IMR-90 (cell line): ENCODE measurements at regions not wholly inside any gene's neighbourhood (a gene's known extent, or its start where the extent isn't known, plus 50 kb on each side); places are given as distances from the start of the nearest gene placed in this dataset.

Experiments
- ATAC-seq: fragments of 200-7000 bp; cut with Tn5 transposase; 2 replicates; pipeline ENCODE4 v1.9.1; 2020; ENCODE audit warnings: low read depth, mild to moderate bottlenecking, moderate library complexity
- BruUV-seq: library from RNA; stranded (reverse); fragments of 400-500 nt; replicated peaks from 2 replicates; lab custom pipeline; 2021; lab: Mats Ljungman, UMichigan
- CTCF ChIA-PET: fragments of 300-600 bp; formaldehyde crosslinking; extraction: SDS; loops from one replicate; lab custom pipeline; 2021; ENCODE audit warnings: antibody characterized with exemption; lab: Yijun Ruan, JAX
- POLR2A ChIA-PET: fragments of 300-600 bp; sonication (Branson Sonifier 250); formaldehyde crosslinking; loops from one replicate; lab custom pipeline; 2022; ENCODE audit warnings: antibody characterized with exemption; ENCODE audit not compliant: unreplicated experiment; lab: Charles Lee
- DNase-seq: peaks from one replicate; pipeline ENCODE4 v3.0.0; 2013
- H2AFZ ChIP-seq: replicated peaks from 2 replicates; pipeline ENCODE3; 2013; ENCODE audit warnings: low read length, mild to moderate bottlenecking; ENCODE audit not compliant: poor library complexity
- H2AK5ac ChIP-seq: 2 replicates; pipeline ENCODE4 v1.6.1; 2013; ENCODE audit warnings: low read depth, low read length, inconsistent platforms
- H2AK9ac ChIP-seq: replicated peaks from 2 replicates; pipeline ENCODE3; 2013; ENCODE audit warnings: mild to moderate bottlenecking, low read depth, low read length, moderate library complexity; ENCODE audit not compliant: poor library complexity
- H2BK120ac ChIP-seq: 2 replicates; pipeline ENCODE4 v1.6.1; 2013; ENCODE audit warnings: low read depth, low read length, inconsistent platforms
- H2BK15ac ChIP-seq: 3 replicates; pipeline ENCODE4 v1.6.1; 2013; ENCODE audit warnings: low read depth, low read length, inconsistent platforms
- H2BK20ac ChIP-seq: 2 replicates; pipeline ENCODE4 v1.6.1; 2013; ENCODE audit warnings: low read depth, mild to moderate bottlenecking, inconsistent platforms, low read length, moderate library complexity
- H2BK5ac ChIP-seq: 2 replicates; pipeline ENCODE4 v1.6.1; 2013; ENCODE audit warnings: mild to moderate bottlenecking, low read depth, low read length, inconsistent platforms; ENCODE audit not compliant: poor library complexity, severe bottlenecking
- H3K14ac ChIP-seq: replicated peaks from 2 replicates; pipeline ENCODE4 v1.6.1; 2013; ENCODE audit warnings: low read depth, low read length, inconsistent platforms
- H3K18ac ChIP-seq: 2 replicates; pipeline ENCODE4 v1.6.1; 2013; ENCODE audit warnings: low read depth, low read length, control low read depth
- H3K23ac ChIP-seq: 2 replicates; pipeline ENCODE4 v1.6.1; 2013; ENCODE audit warnings: low read depth, low read length, inconsistent platforms
- H3K27ac ChIP-seq: 2 replicates; pipeline ENCODE4 v1.5.1; 2013; ENCODE audit warnings: mild to moderate bottlenecking, control low read depth, low read length; ENCODE audit not compliant: insufficient read depth
- H3K27me3 ChIP-seq: 2 replicates; pipeline ENCODE4 v1.6.1; 2013; ENCODE audit warnings: low read length; ENCODE audit not compliant: control insufficient read depth, insufficient read depth
- H3K36me3 ChIP-seq: 2 replicates; pipeline ENCODE4 v1.6.1; 2013; ENCODE audit warnings: low read length, mixed read lengths; ENCODE audit not compliant: control insufficient read depth, insufficient read depth
- H3K4ac ChIP-seq: 2 replicates; pipeline ENCODE4 v1.6.1; 2013; ENCODE audit warnings: low read depth, low read length, inconsistent platforms
- H3K4me1 ChIP-seq: 2 replicates; pipeline ENCODE4 v1.6.1; 2013; ENCODE audit warnings: low read length, mixed read lengths; ENCODE audit not compliant: control insufficient read depth, insufficient read depth
- H3K4me2 ChIP-seq: 2 replicates; pipeline ENCODE4 v1.6.1; 2013; ENCODE audit warnings: low read depth, mild to moderate bottlenecking, control low read depth, low read length, moderate library complexity
- H3K4me3 ChIP-seq: 2 replicates; pipeline ENCODE4 v1.5.1; 2013; ENCODE audit warnings: low read depth, mild to moderate bottlenecking, control low read depth, low read length, moderate library complexity; ENCODE audit not compliant: insufficient read depth
- H3K56ac ChIP-seq: 2 replicates; pipeline ENCODE4 v1.6.1; 2013; ENCODE audit warnings: low read length, inconsistent platforms; ENCODE audit not compliant: insufficient read depth; ENCODE audit errors: extremely low read depth
- H3K79me1 ChIP-seq, 2 experiments: 2 replicates each; pipeline ENCODE4 v1.6.1; 2013; ENCODE audit warnings: low read length in 2 of 2, inconsistent platforms in 1 of 2, low read depth in 1 of 2
- H3K9ac ChIP-seq: 2 replicates; pipeline ENCODE4 v1.6.1; 2013; ENCODE audit warnings: low read depth, low read length, control low read depth
- H3K9me1 ChIP-seq: 2 replicates; pipeline ENCODE4 v1.6.1; 2013; ENCODE audit warnings: low read length, inconsistent platforms; ENCODE audit not compliant: insufficient read depth
- H3K9me3 ChIP-seq: 2 replicates; pipeline ENCODE4 v1.6.1; 2013; ENCODE audit warnings: low read length; ENCODE audit not compliant: control insufficient read depth, insufficient read depth
- H4K20me1 ChIP-seq: 2 replicates; pipeline ENCODE4 v1.6.1; 2013; ENCODE audit warnings: low read length, inconsistent platforms; ENCODE audit not compliant: insufficient read depth
- H4K5ac ChIP-seq: 2 replicates; pipeline ENCODE4 v1.6.1; 2013; ENCODE audit warnings: mild to moderate bottlenecking, low read depth, low read length, control low read depth
- H4K8ac ChIP-seq, 2 experiments: 2 replicates each; pipeline ENCODE4 v1.6.1; 2013; ENCODE audit warnings: low read depth in 2 of 2, low read length in 2 of 2, control low read depth in 1 of 2, inconsistent platforms in 1 of 2
- H4K91ac ChIP-seq: 2 replicates; pipeline ENCODE4 v1.6.1; 2013; ENCODE audit warnings: low read depth, low read length, inconsistent platforms; ENCODE audit not compliant: insufficient read depth
- BHLHE40 ChIP-seq: fragments of 150-350 bp; IDR thresholded peaks from 2 replicates; pipeline ENCODE4 v1.6.1; 2016; ENCODE audit warnings: mild to moderate bottlenecking, low read depth, low read length
- CHD1 ChIP-seq: IDR thresholded peaks from 2 replicates; pipeline ENCODE4 v1.6.1; 2012; ENCODE audit warnings: low read depth, low read length, improper control_type of control experiment
- CTCF ChIP-seq: conservative IDR thresholded peaks from 2 replicates; pipeline ENCODE4 v1.5.1; 2012; ENCODE audit warnings: mild to moderate bottlenecking, low read depth, low read length, improper control_type of control experiment
- ELK1 ChIP-seq: fragments of 150-350 bp; IDR thresholded peaks from 2 replicates; pipeline ENCODE4 v1.6.1; 2016; ENCODE audit warnings: low read depth, mild to moderate bottlenecking, low read length, moderate library complexity, borderline replicate concordance
- FOS ChIP-seq: fragments of 150-350 bp; IDR thresholded peaks from 2 replicates; pipeline ENCODE4 v1.6.1; 2016; ENCODE audit warnings: low read depth, low read length
- MAZ ChIP-seq: IDR thresholded peaks from 2 replicates; pipeline ENCODE4 v1.6.1; 2012; ENCODE audit warnings: low read depth, mild to moderate bottlenecking, low read length, improper control_type of control experiment, moderate library complexity, borderline replicate concordance
- MXI1 ChIP-seq: IDR thresholded peaks from 2 replicates; pipeline ENCODE4 v1.6.1; 2012; ENCODE audit warnings: low read depth, mild to moderate bottlenecking, low read length, moderate library complexity, borderline replicate concordance
- POLR2A ChIP-seq: IDR thresholded peaks from 2 replicates; pipeline ENCODE4 v1.6.1; 2012; ENCODE audit warnings: mild to moderate bottlenecking, low read depth, low read length
- RAD21 ChIP-seq: IDR thresholded peaks from 2 replicates; pipeline ENCODE4 v1.6.1; 2012; ENCODE audit warnings: low read length, improper control_type of control experiment
- RCOR1 ChIP-seq: IDR thresholded peaks from 2 replicates; pipeline ENCODE4 v1.6.1; 2012; ENCODE audit warnings: mild to moderate bottlenecking, low read length, improper control_type of control experiment; ENCODE audit not compliant: insufficient replicate concordance
- SMC3 ChIP-seq: fragments of 150-350 bp; IDR thresholded peaks from 2 replicates; pipeline ENCODE4 v1.6.1; 2016; ENCODE audit warnings: low read depth, mild to moderate bottlenecking, antibody characterized with exemption, low read length, moderate library complexity
- dilution Hi-C: fragments of 300-500 bp; cut with HindIII; formaldehyde crosslinking; loops from one replicate; pipeline ENCODE4 v1.14.3; 2018; ENCODE audit warnings: low sequenced_read_pairs; ENCODE audit not compliant: unreplicated experiment
- in situ Hi-C: fragments of 300-500 bp; cut with MboI; formaldehyde crosslinking; loops from 3 replicates; pipeline ENCODE4 v1.14.3; 2019; ENCODE audit warnings: low sequenced_read_pairs, inconsistent platforms, mixed read lengths
- intact Hi-C: fragments of 100-400 bp; cut with micrococcal nuclease; formaldehyde crosslinking; loops from 2 replicates; pipeline ENCODE4 v1.10.0; 2022
- TF ChIP-seq, protein P1 (sequence below): fragments of 150-350 bp; IDR thresholded peaks from 2 replicates; pipeline ENCODE4 v1.6.1; 2017; ENCODE audit warnings: mild to moderate bottlenecking, antibody characterized with exemption, low read length, low read depth

- no peak for TF ChIP-seq CHD1
Observed at GRCh38 chr2:204437815-204438756, 107.2 kb upstream of the PARD3B start (continued).

DNA sequence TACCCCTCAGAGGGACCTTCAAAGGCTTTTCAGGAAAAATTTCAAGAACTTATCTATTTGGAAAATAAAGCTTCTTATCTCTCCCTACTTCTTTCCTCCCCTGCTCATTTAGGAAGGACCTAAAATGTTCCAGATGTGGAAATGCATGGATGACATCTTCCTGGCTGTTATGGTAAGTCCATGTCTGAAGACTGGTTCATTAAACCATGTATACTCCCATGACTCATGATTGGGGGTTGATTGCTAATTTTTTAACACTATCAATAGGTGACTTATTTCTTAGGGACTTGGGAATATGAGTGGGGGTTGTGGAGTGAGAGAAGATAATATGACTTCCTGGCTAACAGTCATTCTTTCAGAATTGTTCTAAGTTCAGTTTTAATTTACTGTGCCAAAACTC is 104.0 kb upstream of the PARD3B start:
- H2BK120ac ChIP-seq = no peak overlapping the region
- H4K20me1 ChIP-seq = no peaks in the 10 kb centered on the region
- ChIA-PET CTCF (no interaction called here), POLR2A (no interaction called here)
- no peak overlapping the region for H3K27ac ChIP-seq
- no peak overlapping the region for H3K4ac ChIP-seq
- no TSS peak for BruUV-seq
- H4K5ac ChIP-seq = no peak overlapping the region
- no peak overlapping the region for H3K9ac ChIP-seq
- H4K91ac ChIP-seq = no peak overlapping the region
- H3K9me1 ChIP-seq = no peaks in the 10 kb centered on the region
- H3K56ac ChIP-seq = no peak overlapping the region
- no peaks in the 10 kb centered on the region for H3K36me3 ChIP-seq
- H2BK5ac ChIP-seq = no peak overlapping the region
- no peaks in the 10 kb centered on the region for H3K27me3 ChIP-seq
- intact Hi-C loops = no loop called here
- H4K8ac ChIP-seq = no peak overlapping the region
- TF ChIP-seq RCOR1 = no peak
- no peak for TF ChIP-seq CTCF
- no peak for TF ChIP-seq BHLHE40
- no peak for TF ChIP-seq SMC3
- no peak for TF ChIP-seq POLR2A
- no peak for TF ChIP-seq RAD21
- TF ChIP-seq FOS = no peak
- TF ChIP-seq MXI1 = no peak
- TF ChIP-seq MAZ = no peak
- TF ChIP-seq ELK1 = no peak
- TF ChIP-seq, protein P1, sequence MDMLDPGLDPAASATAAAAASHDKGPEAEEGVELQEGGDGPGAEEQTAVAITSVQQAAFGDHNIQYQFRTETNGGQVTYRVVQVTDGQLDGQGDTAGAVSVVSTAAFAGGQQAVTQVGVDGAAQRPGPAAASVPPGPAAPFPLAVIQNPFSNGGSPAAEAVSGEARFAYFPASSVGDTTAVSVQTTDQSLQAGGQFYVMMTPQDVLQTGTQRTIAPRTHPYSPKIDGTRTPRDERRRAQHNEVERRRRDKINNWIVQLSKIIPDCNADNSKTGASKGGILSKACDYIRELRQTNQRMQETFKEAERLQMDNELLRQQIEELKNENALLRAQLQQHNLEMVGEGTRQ = no peak
- H2AK9ac ChIP-seq = no peak overlapping the region
- no peak overlapping the region for H3K18ac ChIP-seq
- DNase-seq = no peak
- 0 out of 2 replicates have a peak, but pooled peaks cover 1% of the 10 kb centered on the region for H3K4me1 ChIP-seq
- H2BK20ac ChIP-seq = no peak overlapping the region
- H3K14ac ChIP-seq = no peak overlapping the region
- H2AK5ac ChIP-seq = no peak overlapping the region
- H3K79me1 ChIP-seq = no peaks in the 10 kb centered on the region
- in situ Hi-C loops = no loop called here
- H2BK15ac ChIP-seq = no peak overlapping the region
- no peak overlapping the region for H3K4me2 ChIP-seq
- no peak overlapping the region for H2AFZ ChIP-seq
- H3K4me3 ChIP-seq = no peak overlapping the region
- dilution Hi-C loops = no loop called here
- peaks cover 2% of the 10 kb centered on the region; the same call in 1 of the 2 replicates for H3K9me3 ChIP-seq
- ATAC-seq = no peak
- no peak overlapping the region for H3K23ac ChIP-seq
